GM12891 (cell line): ENCODE measurements at regions not wholly inside any gene's neighbourhood (a gene's known extent, or its start where the extent isn't known, plus 50 kb on each side); places are given as distances from the start of the nearest gene placed in this dataset.
"Not testable (repeated sequence)": the region's sequence is repeated elsewhere in the genome, so short reads cannot be mapped to it uniquely, and the experiment has no call there.

Source experiments
- DNase-seq: peaks from one replicate; pipeline ENCODE4 v3.0.0; 2011; ENCODE audit warnings: low spot score; ENCODE audit not compliant: insufficient read length
- FAIRE-seq: peaks from 2 replicates; lab custom pipeline; 2011; peaks lifted over from hg19 to GRCh38; lab: Jason Lieb, UNC
- PAX5 ChIP-seq: IDR thresholded peaks from 2 replicates; pipeline ENCODE4 v1.6.1; 2011; ENCODE audit warnings: low read length, moderate library complexity, mild to moderate bottlenecking; ENCODE audit not compliant: insufficient read depth, severe bottlenecking
- POLR2A ChIP-seq: IDR thresholded peaks from 2 replicates; pipeline ENCODE4 v1.6.1; 2011; ENCODE audit warnings: low read depth, low read length, control low read depth
- POLR2AphosphoS5 ChIP-seq: IDR thresholded peaks from 2 replicates; pipeline ENCODE4 v1.6.1; 2011; ENCODE audit warnings: low read depth, low read length, control low read depth
- POU2F2 ChIP-seq: IDR thresholded peaks from 2 replicates; pipeline ENCODE4 v1.6.1; 2011; ENCODE audit warnings: low read depth, mild to moderate bottlenecking, control low read depth, low read length, moderate library complexity
- SPI1 ChIP-seq: IDR thresholded peaks from 2 replicates; pipeline ENCODE4 v1.6.1; 2011; ENCODE audit warnings: low read depth, low read length, control low read depth
- TAF1 ChIP-seq: IDR thresholded peaks from 2 replicates; pipeline ENCODE4 v1.6.1; 2011; ENCODE audit warnings: low read depth, low read length, control low read depth

DNA sequence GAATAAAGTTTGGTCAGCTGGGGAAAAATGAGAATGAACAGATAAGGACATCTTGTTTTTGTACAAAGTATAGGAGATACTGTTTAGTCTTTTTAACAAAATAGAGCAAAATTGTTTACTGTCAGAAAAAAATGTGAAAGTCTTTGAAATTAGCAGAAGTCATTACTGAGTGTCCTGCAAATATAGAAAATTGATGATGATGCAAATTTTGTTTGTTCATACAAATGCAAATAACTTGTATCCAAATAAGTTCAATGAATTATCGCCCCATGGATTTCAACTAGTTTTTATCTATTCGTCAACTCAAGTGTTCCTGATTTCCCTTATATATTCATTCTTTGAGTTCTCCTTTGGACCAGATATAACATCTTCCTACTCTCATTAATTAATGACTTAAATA, 378.0 kb upstream of the SGO1 start:
- no peak for TF ChIP-seq PAX5
- no peak for TF ChIP-seq SPI1
- TF ChIP-seq POU2F2, result no peak
- no peak for TF ChIP-seq POLR2AphosphoS5
- no peak for TF ChIP-seq POLR2A
- TF ChIP-seq TAF1, result no peak
- DNase-seq (no peak), FAIRE-seq (no peak)

DNA sequence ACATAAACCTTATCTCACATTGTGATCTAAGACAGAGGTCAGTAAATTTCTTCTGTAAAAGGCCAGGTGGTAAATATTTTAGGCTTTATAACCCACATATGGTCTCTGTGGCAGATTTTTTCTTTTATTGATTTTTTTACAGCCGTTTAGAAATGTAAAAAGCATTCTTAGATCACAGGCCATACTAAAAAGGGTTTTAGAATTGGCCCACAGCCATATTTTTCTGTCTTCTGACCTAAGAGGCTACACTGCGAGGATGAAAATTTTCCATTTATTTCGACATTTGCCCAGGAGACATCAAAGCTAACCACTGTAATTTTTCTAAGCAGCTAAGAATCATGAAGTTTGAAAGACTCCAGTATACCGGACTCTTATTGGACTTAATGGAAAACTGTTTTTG, 377.2 kb upstream of the SGO1 start:
- no peak for DNase-seq
- TF ChIP-seq POLR2AphosphoS5 (no peak), TAF1 (no peak), SPI1 (no peak), PAX5 (no peak), POLR2A (no peak), POU2F2 (no peak)
- no peak for FAIRE-seq

DNA sequence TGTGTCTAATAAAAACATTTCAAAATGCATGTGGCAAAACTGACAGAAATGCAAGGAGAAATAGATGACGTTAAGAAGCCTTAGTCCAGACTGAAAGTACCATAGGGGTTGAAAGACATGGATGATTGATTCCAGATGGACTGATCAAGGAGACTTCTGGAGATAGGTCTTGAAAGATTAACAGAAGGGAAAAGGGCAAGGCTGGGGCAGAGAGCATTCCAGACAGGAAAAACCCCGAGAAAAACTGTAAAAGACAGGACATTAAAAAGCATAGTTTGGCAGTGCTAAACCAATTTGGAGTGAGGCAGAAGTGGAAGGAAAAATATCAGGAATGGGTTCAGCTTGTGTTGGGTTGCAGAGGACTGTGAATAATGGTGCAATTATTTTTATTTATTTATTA, 375.2 kb upstream of the SGO1 start:
- no peak for TF ChIP-seq TAF1
- no peak for DNase-seq

GRCh38 chr3:20560446-20560845, 374.4 kb upstream of the SGO1 start:
- DNase-seq, FAIRE-seq: not testable (repeated sequence)

More for the DNA sequence above, 375.2 kb upstream of the SGO1 start:
- FAIRE-seq, result no peak

- DNase-seq (no peak), FAIRE-seq (no peak)
- no peak for TF ChIP-seq POLR2AphosphoS5
- TF ChIP-seq POU2F2, result no peak
- TF ChIP-seq PAX5, result no peak
- TF ChIP-seq TAF1, result no peak
- TF ChIP-seq POLR2A, result no peak
- TF ChIP-seq SPI1, result no peak
Measured at GRCh38 chr3:20558161-20558560, 372.2 kb upstream of the SGO1 start.

DNA sequence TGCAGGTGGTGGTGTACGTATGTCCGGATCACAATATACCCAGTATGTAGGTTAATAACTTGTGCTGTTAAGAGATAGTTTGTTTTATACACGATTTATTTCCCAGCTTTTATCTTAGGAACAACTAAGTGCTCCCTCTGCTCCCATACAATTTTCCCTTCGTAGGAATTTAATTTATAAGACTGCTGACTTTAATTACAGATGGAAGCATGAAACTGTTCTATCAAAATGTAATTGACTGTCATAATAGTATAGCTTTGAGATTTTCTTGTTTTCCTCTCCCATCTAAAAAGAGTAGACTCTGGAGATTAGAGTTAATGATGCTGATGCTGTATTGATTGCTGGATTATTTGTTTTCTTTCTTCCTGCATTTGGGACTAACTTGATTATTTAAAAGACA, 370.7 kb upstream of the SGO1 start:
- FAIRE-seq (no peak), DNase-seq (no peak)
- no peak for TF ChIP-seq POU2F2

GRCh38 chr3:20552605-20553275, 366.7 kb upstream of the SGO1 start:
- FAIRE-seq (no peak), DNase-seq (no peak)
- no peak for TF ChIP-seq PAX5
- TF ChIP-seq POU2F2, result no peak
- no peak for TF ChIP-seq POLR2A
- no peak for TF ChIP-seq TAF1
- TF ChIP-seq POLR2AphosphoS5, result no peak
- TF ChIP-seq SPI1, result no peak

- FAIRE-seq, DNase-seq: not testable (repeated sequence)
Measured at GRCh38 chr3:20547361-20548269, 361.6 kb upstream of the SGO1 start.

- FAIRE-seq (no peak), DNase-seq (no peak)
- TF ChIP-seq POU2F2 (no peak), PAX5 (no peak), SPI1 (no peak)
Measured at GRCh38 chr3:20546636-20547035, 360.6 kb upstream of the SGO1 start.

- DNase-seq (no peak), FAIRE-seq (no peak)
- TF ChIP-seq POLR2A, result no peak
- TF ChIP-seq SPI1, result no peak
- no peak for TF ChIP-seq POU2F2
- TF ChIP-seq POLR2AphosphoS5, result no peak
- TF ChIP-seq PAX5, result no peak
- TF ChIP-seq TAF1, result no peak
Measured at GRCh38 chr3:20543535-20544226, 357.7 kb upstream of the SGO1 start.

DNA sequence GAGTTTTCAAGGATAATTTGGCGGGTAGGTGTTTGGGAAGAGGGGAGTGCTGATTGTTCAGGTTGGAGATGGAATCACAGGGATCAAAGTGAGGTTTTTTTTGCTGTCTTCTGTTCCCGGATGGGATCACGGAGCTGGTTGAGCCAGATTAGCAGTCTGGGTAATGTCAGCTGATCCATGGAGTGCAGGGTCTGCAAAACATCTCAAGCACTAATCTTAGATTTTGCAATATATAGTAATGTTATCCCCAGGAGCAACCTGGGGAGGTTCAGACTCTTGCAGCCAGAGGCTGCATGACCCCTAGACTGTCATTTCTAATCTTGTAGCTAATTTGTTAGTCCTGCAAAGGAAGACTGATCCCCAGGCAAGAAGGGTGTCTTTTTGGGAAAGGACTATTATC, 354.1 kb upstream of the SGO1 start:
- TF ChIP-seq SPI1 (no peak), POU2F2 (no peak), TAF1 (no peak), PAX5 (no peak), POLR2A (no peak), POLR2AphosphoS5 (no peak)
- DNase-seq (no peak), FAIRE-seq (no peak)
